Activated T-helper 1 cell treated with anti-CD3 and anti-CD28 coated beads, Interleukin-12 subunit alpha, Interleukin-12 subunit beta, Interleukin-2, Interleukin-4 antibody, amounts not matched to agents 30 ng/mL and 10 ng/mL and 1 ng/mL, durations not matched to agents 14 hours and 24 hours and 36 hours (primary cell): ENCODE measurements at regions not wholly inside any gene's neighbourhood (a gene's known extent, or its start where the extent isn't known, plus 50 kb on each side); places are given as distances from the start of the nearest gene placed in this dataset.
"Not testable (repeated sequence)": the region's sequence is repeated elsewhere in the genome, so short reads cannot be mapped to it uniquely, and the experiment has no call there.

Source experiments
- DNase-seq: peaks from one replicate; pipeline ENCODE4 v3.0.0; 2021; ENCODE audit warnings: low spot score
- H3K27ac Mint-ChIP-seq: one replicate; pipeline ENCODE4 v1.8.0; 2021; ENCODE audit warnings: mild to moderate bottlenecking, mixed read lengths
- H3K27me3 Mint-ChIP-seq: one replicate; pipeline ENCODE4 v1.8.0; 2022; ENCODE audit warnings: mild to moderate bottlenecking, moderate library complexity, mixed read lengths; ENCODE audit not compliant: insufficient read depth
- H3K36me3 Mint-ChIP-seq: one replicate; pipeline ENCODE4 v1.8.0; 2021; ENCODE audit warnings: low read depth, mixed read lengths
- H3K4me1 Mint-ChIP-seq: one replicate; pipeline ENCODE4 v1.8.0; 2021; ENCODE audit warnings: low read depth, mixed read lengths
- H3K4me3 Mint-ChIP-seq: one replicate; pipeline ENCODE4 v1.8.0; 2021; ENCODE audit warnings: mild to moderate bottlenecking, moderate library complexity, mixed read lengths
- H3K9me3 Mint-ChIP-seq: one replicate; pipeline ENCODE4 v1.8.0; 2021; ENCODE audit warnings: mixed read lengths
- intact Hi-C: fragments of 100-400 bp; cut with micrococcal nuclease; formaldehyde crosslinking; loops from one replicate; pipeline ENCODE4 v1.15.1; 2024

GRCh38 chr7:35915247-35915955 lies 114.5 kb downstream of the SEPTIN7 start:
- H3K27me3 Mint-ChIP-seq, H3K27ac Mint-ChIP-seq, H3K4me3 Mint-ChIP-seq, DNase-seq, H3K4me1 Mint-ChIP-seq, H3K9me3 Mint-ChIP-seq, intact Hi-C loops, H3K36me3 Mint-ChIP-seq: not testable (repeated sequence)

DNA sequence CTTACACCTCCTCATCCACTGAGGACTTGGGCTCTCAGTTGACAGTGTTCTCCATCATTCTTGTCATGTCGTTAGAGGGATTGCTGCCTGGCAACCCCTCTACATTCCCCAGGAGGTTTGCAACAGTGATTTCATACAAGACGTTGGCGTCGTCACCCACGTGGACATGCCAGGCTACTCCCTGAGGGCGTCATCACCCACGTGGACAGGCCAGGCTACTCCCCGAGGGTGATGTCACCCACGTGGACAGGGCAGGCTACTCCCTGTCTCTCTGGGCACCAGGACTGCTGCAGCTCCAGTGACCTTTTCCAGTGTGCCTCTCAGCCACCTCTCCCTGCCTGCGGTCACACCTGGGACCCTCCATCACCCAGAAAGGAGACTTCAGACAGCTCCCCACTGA lies 117.4 kb downstream of the SEPTIN7 start:
- H3K4me1 Mint-ChIP-seq, H3K27ac Mint-ChIP-seq, DNase-seq, H3K4me3 Mint-ChIP-seq, H3K27me3 Mint-ChIP-seq, H3K9me3 Mint-ChIP-seq, H3K36me3 Mint-ChIP-seq, intact Hi-C loops: not testable (repeated sequence)

- H3K36me3 Mint-ChIP-seq, DNase-seq, H3K27ac Mint-ChIP-seq, H3K27me3 Mint-ChIP-seq, H3K9me3 Mint-ChIP-seq, intact Hi-C loops, H3K4me3 Mint-ChIP-seq, H3K4me1 Mint-ChIP-seq: not testable (repeated sequence)
These were observed 118.8 kb downstream of the SEPTIN7 start for GRCh38 chr7:35919607-35920006.

DNA sequence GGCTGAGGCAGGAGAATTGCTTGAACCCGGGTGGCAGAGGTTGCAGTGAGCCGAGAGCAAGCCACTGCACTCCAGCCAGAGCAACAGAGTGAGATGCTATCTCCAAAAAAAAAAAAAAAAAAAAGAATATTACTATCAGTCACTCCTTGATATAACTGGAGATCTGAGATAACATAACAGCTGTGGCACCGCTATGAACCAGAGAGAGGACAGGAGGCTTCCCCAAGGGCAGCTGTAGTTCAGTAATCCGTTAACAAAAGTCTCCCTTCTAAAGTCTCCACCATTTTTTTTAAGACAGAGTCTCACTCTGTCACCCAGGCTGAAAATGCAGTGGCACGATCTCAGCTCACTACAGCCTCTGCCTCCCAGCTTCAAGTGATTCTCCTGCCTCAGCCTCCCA lies 120.5 kb downstream of the SEPTIN7 start:
- H3K27ac Mint-ChIP-seq, H3K4me1 Mint-ChIP-seq, H3K27me3 Mint-ChIP-seq, H3K36me3 Mint-ChIP-seq, DNase-seq, intact Hi-C loops, H3K9me3 Mint-ChIP-seq, H3K4me3 Mint-ChIP-seq: not testable (repeated sequence)

- H3K27ac Mint-ChIP-seq, DNase-seq, H3K4me3 Mint-ChIP-seq, H3K9me3 Mint-ChIP-seq, H3K4me1 Mint-ChIP-seq, H3K36me3 Mint-ChIP-seq, H3K27me3 Mint-ChIP-seq, intact Hi-C loops: not testable (repeated sequence)
These were observed 123.8 kb downstream of the SEPTIN7 start for GRCh38 chr7:35924668-35925067.

- intact Hi-C loops, H3K27me3 Mint-ChIP-seq, H3K36me3 Mint-ChIP-seq, H3K27ac Mint-ChIP-seq, H3K4me1 Mint-ChIP-seq, DNase-seq, H3K9me3 Mint-ChIP-seq, H3K4me3 Mint-ChIP-seq: not testable (repeated sequence)
These were observed 126.1 kb downstream of the SEPTIN7 start for GRCh38 chr7:35926966-35927365.

DNA sequence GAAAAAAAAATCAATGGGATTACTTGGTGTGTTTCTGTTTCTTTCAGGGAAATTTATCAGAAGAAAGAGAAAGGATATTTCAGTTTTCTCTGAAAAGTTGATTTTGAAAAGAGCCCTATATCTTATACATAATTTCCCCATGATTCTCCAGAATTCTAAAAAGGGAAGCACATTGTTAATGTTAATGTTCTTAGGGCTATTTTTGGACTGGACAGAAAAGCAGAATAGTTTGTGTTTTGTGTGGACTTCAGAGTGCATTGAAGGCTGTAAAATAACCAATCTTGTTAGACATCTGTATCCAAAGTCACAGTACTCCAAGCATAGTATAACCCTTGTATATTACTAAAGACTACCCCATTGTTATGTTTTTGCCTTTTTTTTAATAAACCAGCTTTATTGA lies 130.3 kb downstream of the SEPTIN7 start:
- H3K4me1 Mint-ChIP-seq, H3K9me3 Mint-ChIP-seq, intact Hi-C loops, H3K4me3 Mint-ChIP-seq, H3K27ac Mint-ChIP-seq, H3K36me3 Mint-ChIP-seq, H3K27me3 Mint-ChIP-seq, DNase-seq: not testable (repeated sequence)

GRCh38 chr7:35931551-35931950 lies 130.7 kb downstream of the SEPTIN7 start:
- intact Hi-C loops, H3K4me3 Mint-ChIP-seq, H3K36me3 Mint-ChIP-seq, H3K9me3 Mint-ChIP-seq, H3K27ac Mint-ChIP-seq, H3K27me3 Mint-ChIP-seq, DNase-seq, H3K4me1 Mint-ChIP-seq: not testable (repeated sequence)

GRCh38 chr7:35940695-35941094 lies 139.8 kb downstream of the SEPTIN7 start:
- DNase-seq, H3K36me3 Mint-ChIP-seq, H3K4me3 Mint-ChIP-seq, H3K27ac Mint-ChIP-seq, H3K9me3 Mint-ChIP-seq, intact Hi-C loops, H3K4me1 Mint-ChIP-seq, H3K27me3 Mint-ChIP-seq: not testable (repeated sequence)

GRCh38 chr7:35945621-35946020 lies 144.8 kb downstream of the SEPTIN7 start:
- H3K27me3 Mint-ChIP-seq, H3K36me3 Mint-ChIP-seq, H3K27ac Mint-ChIP-seq, intact Hi-C loops, DNase-seq, H3K4me1 Mint-ChIP-seq, H3K9me3 Mint-ChIP-seq, H3K4me3 Mint-ChIP-seq: not testable (repeated sequence)

DNA sequence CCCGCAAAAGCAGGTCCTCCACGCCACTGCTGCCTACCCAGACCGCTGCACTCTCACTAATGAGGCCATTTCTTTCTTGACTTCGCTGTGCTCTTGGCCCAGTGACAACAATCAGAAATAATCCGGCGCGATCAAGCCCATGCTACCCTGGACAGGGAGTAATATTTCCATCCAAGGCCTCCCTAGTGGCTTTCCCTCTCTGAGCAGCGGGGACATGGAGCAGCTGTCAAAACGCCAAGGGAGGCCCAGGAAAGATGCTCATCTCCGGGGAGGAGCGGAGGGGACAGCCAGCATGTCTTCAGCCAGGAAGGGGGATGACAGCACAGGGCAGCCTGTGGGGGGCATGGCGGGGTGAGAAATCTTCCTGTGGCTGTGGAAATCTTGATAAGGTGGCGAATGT lies 154.9 kb downstream of the SEPTIN7 start:
- H3K4me3 Mint-ChIP-seq, H3K4me1 Mint-ChIP-seq, intact Hi-C loops, H3K27ac Mint-ChIP-seq, H3K36me3 Mint-ChIP-seq, DNase-seq, H3K9me3 Mint-ChIP-seq, H3K27me3 Mint-ChIP-seq: not testable (repeated sequence)

DNA sequence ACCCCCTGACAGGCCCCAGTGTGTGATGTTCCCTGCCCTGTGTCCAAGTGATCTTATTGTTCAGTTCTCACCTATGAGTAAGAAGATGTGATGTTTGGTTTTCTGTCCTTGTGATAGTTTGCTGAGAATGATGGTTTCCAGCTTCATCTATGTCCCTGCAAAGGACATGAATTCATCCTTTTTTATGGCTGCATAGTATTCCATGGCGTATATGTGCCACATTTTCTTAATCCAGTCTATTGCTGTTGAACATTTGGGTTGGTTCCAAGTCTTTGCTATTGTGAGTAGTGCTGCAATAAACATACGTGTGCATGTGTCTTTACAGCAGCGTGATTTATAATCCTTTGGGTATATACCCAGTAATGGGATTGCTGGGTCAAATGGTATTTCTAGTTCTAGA lies 156.1 kb downstream of the SEPTIN7 start:
- H3K4me1 Mint-ChIP-seq, H3K27me3 Mint-ChIP-seq, H3K27ac Mint-ChIP-seq, intact Hi-C loops, H3K9me3 Mint-ChIP-seq, H3K36me3 Mint-ChIP-seq, H3K4me3 Mint-ChIP-seq, DNase-seq: not testable (repeated sequence)

GRCh38 chr7:35961260-35961659 lies 160.4 kb downstream of the SEPTIN7 start:
- H3K9me3 Mint-ChIP-seq, H3K27ac Mint-ChIP-seq, DNase-seq, H3K36me3 Mint-ChIP-seq, H3K27me3 Mint-ChIP-seq, intact Hi-C loops, H3K4me3 Mint-ChIP-seq, H3K4me1 Mint-ChIP-seq: not testable (repeated sequence)

DNA sequence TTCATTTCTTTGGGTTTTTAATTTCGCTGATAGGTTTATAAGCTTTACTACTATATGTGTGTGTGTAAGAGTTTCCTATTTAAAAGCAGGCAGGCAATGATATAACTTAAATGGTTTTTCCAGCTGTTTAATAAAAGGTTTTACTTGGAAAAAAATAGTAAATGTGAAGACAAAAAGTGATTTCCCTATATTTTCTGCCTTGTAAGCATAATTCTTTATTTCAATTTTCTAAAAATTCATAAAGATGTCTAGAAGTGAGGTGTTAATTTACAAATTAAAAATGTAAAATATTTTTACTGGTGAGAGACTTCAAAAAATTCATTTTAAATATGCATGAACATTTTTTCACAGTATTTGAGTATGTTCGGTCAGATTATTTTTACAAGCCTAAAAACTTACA lies 161.8 kb downstream of the SEPTIN7 start:
- intact Hi-C loops, H3K27ac Mint-ChIP-seq, H3K27me3 Mint-ChIP-seq, DNase-seq, H3K9me3 Mint-ChIP-seq, H3K4me3 Mint-ChIP-seq, H3K4me1 Mint-ChIP-seq, H3K36me3 Mint-ChIP-seq: not testable (repeated sequence)
